ENCODE measurements at regions not wholly inside any gene's neighbourhood (a gene's known extent, or its start where the extent isn't known, plus 50 kb on each side); places are given as distances from the start of the nearest gene placed in this dataset.

GRCh38 chr3:174355505-174355904 is 503.6 kb upstream of the NAALADL2 start (continued):
- TF ChIP-seq ZNF311 (tag by site-specific recombination; IDR thresholded peaks at IDR 0.05; ENCODE audit: borderline replicate concordance) (no peak), ZNF266 (tag by site-specific recombination; IDR thresholded peaks at IDR 0.05; ENCODE audit: low read depth) (no peak), ZNF48 (tag by site-specific recombination; IDR thresholded peaks at IDR 0.05) (no peak), BCL11B (tag by site-specific recombination; IDR thresholded peaks at IDR 0.05; ENCODE audit: low read depth) (no peak), ELK4 (IDR thresholded peaks at IDR 0.05; ENCODE audit: borderline replicate concordance, low read depth, low read length) (no peak), ZNF280D (tag by site-specific recombination; IDR thresholded peaks at IDR 0.05) (no peak), ZNF148 (tag by site-specific recombination; IDR thresholded peaks at IDR 0.05; ENCODE audit: borderline replicate concordance) (no peak), PRDM4 (tag by site-specific recombination; IDR thresholded peaks at IDR 0.05) (no peak), ZNF2 (tag by site-specific recombination; IDR thresholded peaks at IDR 0.05) (no peak), ZNF362 (tag by site-specific recombination; IDR thresholded peaks at IDR 0.05) (no peak)

- no peak for TF ChIP-seq CTCF (tag by site-specific recombination; IDR thresholded peaks at IDR 0.05)
- Histone ChIP-seq H3K36me3 (ENCODE audit: control insufficient read depth in 2 of 2, insufficient read depth in 1 of 2, low read length in 2 of 2) (no peaks in the 10 kb centered on the region), H3K27ac (ENCODE audit: extremely low read depth, low read depth, low read length) (no peak overlapping the region), H3K4me3 (ENCODE audit: low read depth, low read length) (no peak overlapping the region), H3K4me1 (ENCODE audit: control insufficient read depth, insufficient read depth, low read length) (no peaks in the 10 kb centered on the region), H3K9me3 (ENCODE audit: control insufficient read depth, insufficient read depth, low read depth, low read length) (no peaks in the 10 kb centered on the region)
- CTCF ChIA-PET: interaction anchor here (1.2 kb wide), 1 partner anchor 231 kb away, joined by 3 read pairs; no protein-coding TSS in a partner anchor
- POLR2A ChIA-PET: no interaction called here
Measured at GRCh38 chr3:174356596-174356995, 502.5 kb upstream of the NAALADL2 start.

Data from HEK293 (cell line).